Occipital lobe (tissue), 1 donor: ENCODE measurements at regions not wholly inside any gene's neighbourhood (a gene's known extent, or its start where the extent isn't known, plus 50 kb on each side); places are given as distances from the start of the nearest gene placed in this dataset.

Experiments
- DNase-seq: peaks from one replicate; lab custom pipeline; 2025; lab: John Stamatoyannopoulos, UW

DNA sequence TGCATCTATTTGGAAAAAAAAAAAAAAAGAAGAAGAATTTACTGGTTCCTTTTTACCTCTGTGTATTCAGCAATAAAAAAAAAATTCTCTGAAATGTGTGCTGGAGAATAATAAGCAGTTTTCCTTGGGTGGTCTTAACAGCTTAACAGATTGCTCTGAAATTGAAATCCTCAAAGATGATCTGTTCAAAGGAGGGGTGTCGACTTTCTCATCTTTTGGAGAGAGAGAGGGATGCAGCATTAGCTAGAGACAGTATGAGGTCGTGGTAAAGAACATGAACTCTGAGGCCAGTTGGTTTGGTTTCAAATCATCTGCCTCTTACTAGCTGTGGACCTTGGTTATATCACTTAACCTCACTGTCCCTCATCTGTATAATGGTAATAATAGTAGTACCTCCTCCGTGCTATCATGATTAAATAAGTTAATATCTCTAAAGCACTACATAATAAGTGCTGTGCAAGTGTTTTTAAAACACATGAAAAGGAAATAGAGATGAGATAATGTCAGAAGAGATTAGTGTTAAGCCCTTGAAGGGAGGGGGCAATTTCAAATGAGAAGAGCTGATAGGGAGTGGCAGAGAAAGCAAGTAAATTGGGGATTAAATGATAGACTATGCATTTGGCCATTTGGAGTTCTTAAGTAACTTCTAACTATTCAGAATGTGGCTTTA lies 109.9 kb upstream of the LIMCH1 start:
- no peak for DNase-seq

DNA sequence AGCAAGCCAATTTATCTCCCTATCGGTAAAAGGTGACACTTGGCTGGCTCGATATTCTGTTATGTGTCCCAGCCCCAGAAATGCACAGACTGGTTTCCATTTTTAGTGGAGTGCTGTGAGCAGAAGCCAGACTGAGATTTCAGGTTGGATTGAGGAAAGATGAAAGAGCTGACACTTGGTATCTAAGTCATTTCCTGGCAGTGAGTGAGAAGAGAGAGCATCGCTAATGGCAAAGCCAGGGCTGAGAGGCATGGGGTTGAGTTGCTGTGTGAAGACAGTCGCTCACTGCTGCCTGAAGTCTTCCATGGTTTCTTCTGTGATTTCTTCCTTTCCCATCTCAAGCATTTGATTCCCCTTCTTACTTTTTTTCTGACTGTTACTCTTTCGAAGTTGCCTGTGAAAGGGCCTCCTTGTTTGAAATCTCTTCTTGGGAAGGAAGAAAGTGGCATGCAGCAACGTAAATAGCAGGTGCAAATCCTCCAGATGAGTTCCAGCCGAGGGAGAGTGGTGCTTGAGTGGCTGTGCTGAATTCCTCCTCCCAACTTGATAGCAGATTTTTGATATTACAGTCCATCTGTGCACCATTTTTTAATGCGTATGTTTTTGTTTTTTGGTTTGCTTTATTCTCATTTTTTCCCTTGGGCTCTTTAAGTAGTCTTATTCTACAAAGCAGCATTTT lies 109.2 kb upstream of the LIMCH1 start:
- no peak for DNase-seq

DNA sequence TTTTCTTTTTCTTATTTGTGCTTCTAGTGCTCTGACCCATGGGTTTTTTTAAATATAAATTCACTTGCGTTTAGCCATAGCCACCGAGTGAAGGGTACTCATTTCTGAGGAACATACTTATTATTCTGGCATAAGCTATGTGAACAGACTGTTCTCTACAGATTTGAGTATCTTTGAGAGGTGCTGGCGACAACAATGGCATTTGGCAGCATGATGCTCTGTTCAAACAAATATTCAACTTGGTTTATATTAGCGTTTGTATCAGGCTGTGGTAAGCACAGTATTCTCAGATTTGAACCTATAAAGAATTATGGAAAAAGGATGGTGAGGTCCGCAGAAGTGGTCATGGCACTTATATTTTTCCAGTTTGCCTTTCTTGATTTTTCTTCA lies 108.7 kb upstream of the LIMCH1 start:
- no peak for DNase-seq

DNA sequence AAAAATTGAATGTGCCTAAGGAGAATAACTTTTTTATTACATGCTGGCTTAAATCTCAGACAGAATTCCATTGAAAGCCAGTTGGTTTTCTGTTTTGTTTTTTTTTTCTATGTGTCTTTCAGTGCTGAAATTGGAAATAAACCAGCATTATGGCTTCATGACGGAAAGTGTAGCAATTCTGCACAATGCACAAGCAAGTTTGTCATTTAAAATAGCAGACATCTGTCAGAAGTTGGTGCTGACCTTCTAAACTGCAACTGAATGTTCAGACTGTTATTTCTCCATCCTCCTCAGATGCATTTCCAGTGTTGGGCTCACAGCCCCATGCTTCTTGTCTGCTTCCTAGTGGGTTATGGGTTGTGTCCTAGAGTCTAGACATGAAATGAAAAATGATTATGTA lies 107.2 kb upstream of the LIMCH1 start:
- DNase-seq, result no peak

GRCh38 chr4:41431276-41431675 lies 106.7 kb upstream of the LIMCH1 start:
- no peak for DNase-seq

DNA sequence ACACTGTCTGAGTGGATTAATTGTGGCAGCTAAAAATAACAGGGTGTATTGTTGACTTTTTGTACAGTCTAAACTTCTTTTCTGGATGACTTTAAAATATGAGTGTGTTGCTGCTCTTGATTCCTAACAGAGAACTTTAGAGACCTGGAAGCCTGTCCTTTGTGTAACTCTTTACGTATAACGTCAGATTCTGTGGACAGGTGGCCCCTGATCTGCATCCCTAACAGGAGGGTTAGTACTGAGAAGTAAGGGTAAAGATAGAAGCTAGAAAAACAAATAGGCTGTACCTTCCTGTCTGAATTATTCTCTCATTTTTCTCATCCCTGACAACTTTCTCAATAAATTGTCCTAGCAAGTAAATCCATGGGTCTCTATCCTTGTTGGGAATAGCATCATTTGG lies 105.7 kb upstream of the LIMCH1 start:
- DNase-seq, result no peak

DNA sequence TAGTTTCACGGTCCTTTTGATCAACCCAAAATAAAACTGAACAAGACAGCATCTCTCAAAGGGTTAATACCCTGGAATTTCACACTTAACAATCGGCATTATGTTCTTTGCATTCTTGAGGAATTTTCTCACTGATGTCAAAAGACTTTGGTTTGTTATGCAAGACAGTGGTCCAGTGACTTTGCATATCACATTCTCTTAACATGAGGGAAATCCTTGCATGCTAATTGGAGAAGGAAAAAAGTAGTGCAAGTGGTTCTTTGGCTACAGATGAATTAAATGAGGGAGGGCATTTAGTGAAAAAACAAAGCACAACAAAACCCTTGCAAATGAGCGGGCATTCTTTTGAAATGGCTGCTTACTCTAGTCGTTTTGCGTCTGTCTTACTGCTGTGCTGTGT lies 105.1 kb upstream of the LIMCH1 start:
- no peak for DNase-seq

GRCh38 chr4:41433361-41433760 lies 104.6 kb upstream of the LIMCH1 start:
- no peak for DNase-seq

GRCh38 chr4:41435510-41435909 lies 102.4 kb upstream of the LIMCH1 start:
- no peak for DNase-seq

- DNase-seq, result no peak
Measured at GRCh38 chr4:41436419-41436818, 101.5 kb upstream of the LIMCH1 start.

- DNase-seq, result no peak
Measured at GRCh38 chr4:41437111-41437536, 100.8 kb upstream of the LIMCH1 start.

DNA sequence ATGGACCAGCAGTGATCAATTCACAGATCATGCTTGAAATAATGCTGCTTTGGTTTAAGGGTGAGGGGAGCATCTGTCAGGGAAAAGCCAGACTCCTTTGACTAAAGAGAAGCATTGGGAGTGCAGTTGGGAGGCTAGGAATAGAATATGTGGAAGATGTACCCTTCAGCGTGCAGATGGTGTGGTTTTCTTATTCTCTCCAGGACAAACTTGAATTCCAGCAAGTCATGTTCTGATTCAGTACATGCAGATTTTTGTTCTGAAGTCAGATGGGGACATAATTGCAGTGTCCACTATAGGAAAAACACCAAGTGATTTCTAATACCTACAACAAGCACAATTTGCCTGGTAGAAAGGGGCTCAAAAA lies 99.0 kb upstream of the LIMCH1 start:
- DNase-seq, result no peak

DNA sequence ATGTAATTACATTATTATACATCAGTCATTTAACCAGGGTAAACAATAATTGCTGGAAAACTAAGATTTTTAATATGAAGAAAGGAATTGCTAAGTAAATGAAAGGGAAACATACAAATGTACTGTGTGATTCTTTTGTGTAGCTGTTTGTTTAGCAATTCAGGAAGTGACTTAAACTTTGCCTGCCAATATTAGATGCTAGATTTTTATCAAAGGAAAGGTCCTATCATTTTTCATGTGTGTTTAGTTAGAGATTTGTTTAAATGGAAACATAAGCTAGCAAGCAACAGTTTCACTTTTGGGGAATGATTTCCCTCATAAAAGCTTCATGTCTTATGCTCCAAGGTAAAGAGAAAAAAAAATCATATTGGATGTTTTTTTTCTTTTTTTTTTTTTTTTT lies 95.1 kb upstream of the LIMCH1 start:
- no peak for DNase-seq

DNA sequence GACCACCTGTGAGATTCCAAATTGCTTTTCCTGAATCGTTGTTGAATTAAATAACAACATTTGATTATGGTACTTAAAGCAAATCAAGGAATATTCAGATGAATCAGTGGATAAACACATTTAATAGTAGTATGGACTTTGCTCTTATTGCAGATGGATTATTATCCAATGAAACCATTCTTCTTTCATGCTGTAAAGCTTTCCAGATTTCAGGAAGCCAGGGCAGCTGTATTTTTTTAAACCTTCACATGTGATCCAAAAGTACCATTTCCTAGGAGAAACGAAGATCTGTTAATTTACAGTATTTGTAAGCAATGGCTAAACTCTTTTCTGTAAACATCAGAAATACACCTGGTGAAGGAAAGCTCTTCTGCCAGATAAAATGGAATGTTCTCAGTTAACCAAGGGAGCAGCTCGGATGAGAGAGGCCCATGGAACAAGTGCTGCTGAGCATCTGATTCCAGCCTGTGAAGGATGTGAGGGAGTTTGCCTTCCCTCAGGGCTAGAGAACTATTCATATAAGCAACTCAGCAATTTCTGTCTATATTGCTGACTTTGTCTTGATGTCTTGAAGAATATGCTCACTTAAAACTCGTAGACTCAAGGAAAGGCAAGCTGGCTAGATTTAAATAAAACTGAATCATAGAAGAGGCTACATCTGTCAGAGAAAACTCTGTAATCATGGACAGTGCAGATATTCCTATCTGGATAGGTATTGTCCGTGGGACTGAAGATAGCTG lies 94.4 kb upstream of the LIMCH1 start:
- no peak for DNase-seq

- no peak for DNase-seq
Measured at GRCh38 chr4:41446391-41446790, 91.6 kb upstream of the LIMCH1 start.

DNA sequence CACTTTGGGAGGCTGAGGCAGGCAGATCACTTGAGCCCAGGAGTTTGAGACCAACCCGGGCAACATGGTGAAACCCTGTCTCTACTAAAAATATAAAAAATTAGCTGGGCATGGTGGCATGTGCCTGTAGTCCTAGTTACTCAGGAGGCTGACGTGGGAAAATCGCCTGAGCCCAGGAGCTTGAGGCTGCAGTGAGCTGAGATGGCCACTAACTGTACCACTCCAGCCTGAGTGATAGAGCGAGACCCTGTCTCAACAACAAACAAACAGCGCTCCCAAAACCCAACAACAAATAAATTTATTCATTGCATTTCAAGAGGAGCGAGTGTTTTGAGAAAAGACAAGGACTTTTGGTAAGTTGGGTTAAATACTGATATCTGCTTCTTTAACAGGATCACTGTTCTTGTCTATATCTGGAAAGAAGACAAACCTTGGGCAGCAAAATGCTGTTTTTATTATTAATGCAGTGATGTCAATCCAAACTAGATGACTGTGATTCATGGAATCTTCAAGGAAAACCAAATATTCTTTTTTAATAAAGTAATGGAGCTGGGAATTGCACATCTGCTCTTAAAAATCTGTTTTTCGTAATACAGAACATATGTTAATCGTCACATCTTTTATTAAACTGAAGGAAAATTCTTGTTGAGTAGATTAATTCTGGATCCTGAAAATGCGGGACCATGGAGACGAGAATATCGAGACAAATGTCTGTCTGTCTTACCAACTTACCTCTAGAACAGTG lies 90.8 kb upstream of the LIMCH1 start:
- DNase-seq, result no peak

DNA sequence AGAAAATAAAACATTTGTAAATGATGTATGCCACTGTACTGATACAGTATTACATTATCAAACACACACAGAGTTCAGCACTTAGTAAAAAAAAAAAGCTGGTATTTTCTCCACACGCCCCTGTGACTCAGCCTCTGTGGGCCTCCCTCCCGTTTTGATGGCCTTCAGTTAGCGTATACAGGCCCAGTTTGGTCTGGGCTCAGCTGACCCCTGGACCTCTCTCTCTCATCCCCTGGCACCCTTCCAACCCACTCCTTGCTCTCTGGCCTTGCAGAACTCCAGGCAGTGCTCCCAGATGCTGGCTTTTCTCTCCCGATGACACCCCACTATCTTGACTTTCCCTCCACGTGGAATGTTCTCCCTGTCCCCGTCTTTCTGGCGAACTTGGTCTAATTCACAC lies 89.0 kb upstream of the LIMCH1 start:
- no peak for DNase-seq

GRCh38 chr4:41451961-41452360 lies 86.0 kb upstream of the LIMCH1 start:
- DNase-seq, result no peak

- DNase-seq, result no peak
Measured at GRCh38 chr4:41452484-41453225, 85.3 kb upstream of the LIMCH1 start.

- no peak for DNase-seq
Measured at GRCh38 chr4:41454423-41454822, 83.5 kb upstream of the LIMCH1 start.

- DNase-seq, result no peak
Measured at GRCh38 chr4:41455206-41455605, 82.8 kb upstream of the LIMCH1 start.
